Lower leg skin (tissue), 3 donors: ENCODE measurements at regions not wholly inside any gene's neighbourhood (a gene's known extent, or its start where the extent isn't known, plus 50 kb on each side); places are given as distances from the start of the nearest gene placed in this dataset.

ENCODE experiments used
- POLR2A ChIP-seq, 2 donors: fragments of 450-650 bp; IDR thresholded peaks; one replicate each; pipeline ENCODE4 v1.6.1; 2016 to 2017; ENCODE audit warnings: antibody characterized with exemption in 2 of 2, mild to moderate bottlenecking in 1 of 2, moderate library complexity in 1 of 2
- TF ChIP-seq, protein P1 (sequence below), 3 donors: fragments of 450-650 bp; IDR thresholded peaks; one replicate each; pipeline ENCODE4 v1.5.1; 2016; ENCODE audit warnings: antibody characterized with exemption in 3 of 3, mild to moderate bottlenecking in 3 of 3, moderate library complexity in 2 of 3

DNA sequence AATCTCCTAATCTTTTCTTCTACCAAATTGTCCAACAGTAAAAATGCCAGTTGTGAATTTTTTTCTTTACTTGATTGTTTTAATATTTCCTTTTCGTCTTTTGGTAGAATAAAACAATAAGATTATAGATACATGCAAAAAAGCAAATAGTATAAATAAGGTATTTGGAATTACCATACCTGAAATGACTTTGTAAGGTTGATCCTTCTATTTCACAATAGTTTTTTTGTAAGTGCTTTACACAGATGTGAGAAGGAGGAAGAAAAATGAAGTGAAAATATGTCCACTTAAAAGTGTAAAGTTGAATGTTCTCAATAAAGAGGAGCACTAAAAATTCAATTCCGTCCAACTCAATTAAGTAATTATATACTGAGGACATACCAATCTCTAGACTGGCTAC, 457.6 kb downstream of the UTRN start:
- TF ChIP-seq, protein P1, sequence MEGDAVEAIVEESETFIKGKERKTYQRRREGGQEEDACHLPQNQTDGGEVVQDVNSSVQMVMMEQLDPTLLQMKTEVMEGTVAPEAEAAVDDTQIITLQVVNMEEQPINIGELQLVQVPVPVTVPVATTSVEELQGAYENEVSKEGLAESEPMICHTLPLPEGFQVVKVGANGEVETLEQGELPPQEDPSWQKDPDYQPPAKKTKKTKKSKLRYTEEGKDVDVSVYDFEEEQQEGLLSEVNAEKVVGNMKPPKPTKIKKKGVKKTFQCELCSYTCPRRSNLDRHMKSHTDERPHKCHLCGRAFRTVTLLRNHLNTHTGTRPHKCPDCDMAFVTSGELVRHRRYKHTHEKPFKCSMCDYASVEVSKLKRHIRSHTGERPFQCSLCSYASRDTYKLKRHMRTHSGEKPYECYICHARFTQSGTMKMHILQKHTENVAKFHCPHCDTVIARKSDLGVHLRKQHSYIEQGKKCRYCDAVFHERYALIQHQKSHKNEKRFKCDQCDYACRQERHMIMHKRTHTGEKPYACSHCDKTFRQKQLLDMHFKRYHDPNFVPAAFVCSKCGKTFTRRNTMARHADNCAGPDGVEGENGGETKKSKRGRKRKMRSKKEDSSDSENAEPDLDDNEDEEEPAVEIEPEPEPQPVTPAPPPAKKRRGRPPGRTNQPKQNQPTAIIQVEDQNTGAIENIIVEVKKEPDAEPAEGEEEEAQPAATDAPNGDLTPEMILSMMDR (IDR thresholded peaks at IDR 0.05) = no peak
- TF ChIP-seq POLR2A (IDR thresholded peaks at IDR 0.05) = no peak
